HG03064 (cell line): ENCODE measurements at regions not wholly inside any gene's neighbourhood (a gene's known extent, or its start where the extent isn't known, plus 50 kb on each side); places are given as distances from the start of the nearest gene placed in this dataset.
"Not testable (repeated sequence)": the region's sequence is repeated elsewhere in the genome, so short reads cannot be mapped to it uniquely, and the experiment has no call there.

Experiments
- ATAC-seq: cut with Tn5 transposase; IDR thresholded peaks from one replicate; pipeline ENCODE4 v1.9.1; 2021; ENCODE audit warnings: low read depth; ENCODE audit not compliant: unreplicated experiment

DNA sequence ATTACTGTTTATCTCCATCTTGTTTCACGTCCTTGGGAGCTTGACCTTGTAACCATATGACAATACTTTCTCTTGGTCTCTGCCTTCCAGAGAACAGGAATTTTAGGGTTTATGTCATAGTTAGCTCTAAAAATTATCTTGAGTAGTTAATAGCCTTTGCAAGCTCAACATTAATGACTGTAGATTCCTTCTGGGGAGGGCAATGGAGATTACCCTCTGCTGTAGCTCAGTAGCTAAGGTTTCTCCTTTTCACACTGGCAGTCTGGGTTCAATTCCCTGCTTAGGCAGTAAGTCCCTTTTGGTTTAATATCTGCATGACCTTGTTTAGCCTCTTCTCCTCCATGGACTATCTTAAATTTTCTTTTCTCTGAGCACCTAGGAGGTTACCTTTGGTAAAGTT, 181.7 kb upstream of the GPR101 start:
- ATAC-seq = no peak

DNA sequence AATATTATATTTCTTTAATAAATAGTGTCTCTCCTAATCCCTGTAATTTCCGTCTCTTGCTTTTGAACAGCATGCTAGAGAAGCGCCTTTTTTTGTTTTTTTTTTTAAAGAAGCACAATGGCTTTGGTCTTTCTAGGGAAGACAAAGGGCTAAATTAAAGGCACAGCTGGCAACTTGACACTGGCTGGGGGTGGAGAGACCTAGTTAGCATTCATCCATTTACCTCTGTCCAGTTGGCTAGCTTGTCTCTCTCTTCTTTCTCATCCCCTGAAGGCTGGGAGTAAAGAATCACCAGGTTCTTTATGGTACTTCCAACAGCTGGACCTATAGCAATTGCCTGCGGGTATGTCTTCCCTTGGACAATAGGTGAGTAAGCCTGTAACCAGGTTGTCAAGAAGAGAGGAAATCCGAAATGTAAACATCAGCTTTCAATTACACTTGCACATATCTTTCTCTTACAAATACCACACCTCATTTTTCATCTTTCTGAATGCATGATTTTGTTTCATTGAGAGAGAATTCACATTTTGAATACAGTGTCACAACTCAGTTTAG, 178.4 kb upstream of the GPR101 start:
- no peak for ATAC-seq

DNA sequence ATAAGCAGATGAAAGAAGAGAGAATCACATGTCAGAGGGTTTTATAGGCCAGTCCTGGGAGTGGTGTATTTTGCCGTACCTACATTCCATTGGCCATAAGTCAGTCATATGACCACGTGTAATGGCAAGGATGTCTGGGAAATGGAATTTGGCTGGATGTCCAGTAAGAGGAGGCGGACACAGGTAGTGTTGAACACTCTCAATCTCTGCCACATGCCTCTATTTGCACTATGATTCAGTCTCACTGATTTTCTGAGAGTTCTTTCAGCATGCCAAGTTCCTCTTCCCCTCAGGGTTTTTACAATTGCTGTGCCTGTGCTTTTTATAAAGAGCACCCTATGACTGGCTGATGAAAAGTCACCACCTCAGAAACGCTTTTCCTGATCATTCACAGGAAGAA, 164.2 kb upstream of the GPR101 start:
- no peak for ATAC-seq

DNA sequence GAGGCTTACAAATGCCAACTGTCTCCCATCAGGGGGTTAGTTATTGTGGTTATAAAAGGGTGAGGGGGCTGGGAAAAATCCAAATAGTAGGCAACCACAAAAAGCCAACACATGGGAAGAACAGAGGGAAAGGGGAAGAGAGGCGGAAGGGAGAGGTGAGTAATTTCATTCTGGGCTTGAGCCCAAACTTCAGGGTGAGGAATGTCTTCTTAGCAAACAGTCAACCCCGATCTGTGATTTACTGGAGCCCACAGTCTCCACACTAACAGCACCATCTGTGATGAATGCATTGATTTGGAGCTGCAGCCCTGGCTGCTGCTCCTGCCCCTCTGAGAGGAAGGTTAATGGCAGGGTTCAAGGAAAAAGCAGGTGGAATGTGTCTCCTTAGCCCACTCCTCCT, 162.2 kb upstream of the GPR101 start:
- no peak for ATAC-seq

DNA sequence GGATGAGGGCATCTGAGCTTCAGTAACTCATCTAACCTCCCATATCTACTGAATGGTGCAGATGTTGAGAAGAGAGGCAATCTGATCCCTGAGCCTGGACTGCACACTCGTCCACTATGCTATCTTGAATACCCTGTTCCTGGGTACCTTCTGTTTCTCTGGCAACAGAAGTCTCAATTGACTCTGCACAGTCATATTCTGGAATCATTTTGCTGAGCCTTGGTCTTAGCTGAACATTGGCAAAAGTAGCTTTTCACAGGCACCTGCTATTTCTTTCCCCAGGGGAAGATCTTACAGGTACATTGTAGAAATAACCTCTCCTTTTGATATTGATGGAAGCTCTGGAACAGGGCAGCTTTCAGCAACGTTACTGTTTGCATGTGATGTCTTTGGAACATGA, 161.5 kb upstream of the GPR101 start:
- no peak for ATAC-seq

DNA sequence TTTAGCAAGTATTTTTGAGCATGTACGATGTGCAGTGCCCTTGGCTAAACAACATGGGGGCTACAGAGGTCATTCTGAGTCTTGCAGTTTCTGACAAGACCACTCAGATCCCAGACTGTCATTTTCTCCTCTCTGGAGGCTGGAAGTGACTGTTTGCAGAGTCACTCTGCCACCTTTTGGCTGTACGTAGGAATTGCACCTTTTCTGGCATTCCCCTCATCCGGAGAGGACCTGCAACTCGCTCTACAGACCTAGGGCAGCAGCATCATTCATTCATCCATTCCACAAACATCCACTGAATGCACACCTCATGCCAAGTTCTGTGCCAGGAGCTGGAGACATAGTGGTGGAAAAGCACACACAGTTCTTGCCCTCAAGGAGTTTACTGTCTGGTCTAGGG, 160.4 kb upstream of the GPR101 start:
- ATAC-seq = no peak

DNA sequence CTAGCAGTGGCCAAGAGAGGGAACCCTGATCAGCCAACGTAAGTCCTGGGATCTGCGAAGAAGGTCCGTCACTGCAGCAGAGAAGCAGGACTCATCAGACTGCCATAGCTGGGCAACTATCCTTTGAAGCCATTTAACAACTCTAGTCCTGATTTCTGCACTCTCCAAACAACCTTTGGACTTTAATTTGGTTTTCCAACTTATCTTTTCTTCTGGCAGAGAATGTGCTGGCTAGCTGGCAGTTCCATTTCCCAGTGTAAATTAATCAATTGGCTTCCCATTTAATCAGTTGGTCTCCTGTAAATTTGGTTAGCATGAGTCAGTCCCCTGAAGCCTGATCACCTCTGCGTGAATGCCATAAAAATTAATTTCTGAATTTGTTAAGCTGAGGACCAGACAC, 153.7 kb upstream of the GPR101 start:
- ATAC-seq = no peak

DNA sequence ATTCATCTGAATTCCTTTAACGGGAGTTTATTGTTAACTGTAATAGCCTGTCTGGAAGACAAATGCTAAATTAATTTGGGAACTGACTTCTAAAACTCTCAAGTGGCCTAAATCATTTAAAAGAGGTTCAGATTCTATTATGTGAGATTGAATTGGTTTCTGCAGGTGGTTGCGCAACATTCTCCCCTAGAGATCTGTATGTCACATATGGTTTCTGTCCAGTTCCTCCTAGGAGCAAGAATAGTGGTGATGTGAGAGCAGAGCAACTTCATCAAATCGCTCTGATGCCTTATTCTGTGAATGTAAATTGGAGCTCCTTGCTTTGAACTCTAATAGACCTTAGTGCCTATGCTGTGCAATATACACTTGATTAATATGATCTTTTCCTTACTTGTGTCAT, 144.6 kb upstream of the GPR101 start:
- ATAC-seq = no peak

DNA sequence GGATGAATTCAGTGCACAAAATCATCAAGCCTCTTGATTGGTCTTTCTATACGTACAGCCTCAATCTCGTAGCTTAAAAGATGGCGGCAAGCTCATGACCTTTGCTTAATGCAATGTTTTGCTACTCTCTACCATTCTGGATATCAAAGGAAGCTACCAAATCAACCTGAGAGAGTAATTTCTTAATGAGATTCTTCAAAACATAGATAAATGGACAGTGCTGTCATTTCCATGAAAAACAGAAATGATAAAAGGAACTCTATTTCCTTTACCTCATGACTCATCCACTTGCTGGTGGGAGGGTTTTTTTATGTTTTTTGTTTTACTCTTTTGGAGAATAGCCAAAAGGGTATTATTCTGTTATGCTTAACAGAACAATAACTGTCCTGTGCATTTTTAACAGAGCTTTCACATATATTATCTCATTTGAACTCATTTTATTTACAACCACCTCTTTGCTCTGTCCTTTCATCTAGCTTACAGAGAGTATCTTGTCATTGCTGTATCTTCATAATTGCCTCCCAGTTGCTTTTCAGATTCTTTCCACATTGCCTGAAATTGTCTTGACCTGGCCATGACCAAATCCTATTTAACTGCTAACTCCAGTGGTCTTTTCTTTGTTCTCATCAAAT, 138.6 kb upstream of the GPR101 start:
- no peak for ATAC-seq

DNA sequence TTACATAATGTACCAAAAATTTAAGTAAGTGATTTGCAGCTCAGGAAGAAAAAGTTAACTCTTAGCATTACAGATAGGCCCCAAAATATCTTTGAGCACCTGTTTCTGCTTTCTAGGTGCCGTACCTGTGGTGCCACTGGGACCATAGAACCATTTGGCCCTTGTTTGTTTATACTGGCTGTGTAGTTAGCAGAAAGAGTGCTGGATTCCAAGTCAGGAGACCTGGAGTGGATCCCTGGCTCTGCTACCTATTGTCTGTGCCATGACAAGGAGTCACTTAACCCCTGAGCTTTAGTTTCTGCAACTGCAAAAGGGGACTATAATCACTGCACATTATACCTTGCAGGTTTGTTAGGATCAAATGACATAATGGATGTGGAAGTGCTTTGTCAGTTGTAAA, 137.8 kb upstream of the GPR101 start:
- ATAC-seq = no peak

DNA sequence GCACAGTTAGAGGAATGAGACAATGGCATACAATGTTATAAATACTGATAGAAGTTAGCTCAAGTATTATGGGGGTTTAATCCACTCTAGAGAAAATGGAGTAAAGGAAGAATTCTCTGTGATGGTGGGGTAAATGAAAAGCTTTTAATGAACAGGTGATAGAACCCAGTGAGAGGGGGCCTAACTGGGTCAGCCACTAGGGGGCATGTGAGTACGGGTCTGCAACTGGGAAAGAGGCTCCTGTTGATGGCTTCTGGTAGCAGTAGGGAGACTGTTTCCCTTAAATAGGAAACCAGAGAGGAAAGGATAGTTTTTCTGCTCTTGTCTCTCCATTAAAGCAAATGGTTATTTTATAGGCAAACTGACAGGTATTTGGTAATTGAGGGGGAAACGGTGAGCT, 132.8 kb upstream of the GPR101 start:
- ATAC-seq = no peak

DNA sequence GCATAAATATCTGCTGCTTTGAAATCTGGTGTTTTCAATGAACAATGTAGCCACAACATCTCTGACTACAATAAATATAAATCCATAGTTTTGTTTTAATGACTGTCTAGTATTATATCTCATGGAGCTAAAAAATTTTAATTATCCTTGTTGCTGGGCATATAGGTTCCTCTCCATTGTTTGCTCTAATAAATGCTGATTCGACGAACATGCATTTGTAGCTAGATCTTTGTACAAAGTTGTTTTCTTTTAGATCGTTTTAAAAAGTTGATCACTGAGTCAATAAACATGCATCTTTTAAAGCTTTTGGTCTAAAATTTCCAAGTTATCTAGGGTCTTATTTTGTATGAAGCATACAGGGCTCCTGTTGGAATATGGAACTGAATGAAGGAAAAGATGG, 130.5 kb upstream of the GPR101 start:
- no peak for ATAC-seq

DNA sequence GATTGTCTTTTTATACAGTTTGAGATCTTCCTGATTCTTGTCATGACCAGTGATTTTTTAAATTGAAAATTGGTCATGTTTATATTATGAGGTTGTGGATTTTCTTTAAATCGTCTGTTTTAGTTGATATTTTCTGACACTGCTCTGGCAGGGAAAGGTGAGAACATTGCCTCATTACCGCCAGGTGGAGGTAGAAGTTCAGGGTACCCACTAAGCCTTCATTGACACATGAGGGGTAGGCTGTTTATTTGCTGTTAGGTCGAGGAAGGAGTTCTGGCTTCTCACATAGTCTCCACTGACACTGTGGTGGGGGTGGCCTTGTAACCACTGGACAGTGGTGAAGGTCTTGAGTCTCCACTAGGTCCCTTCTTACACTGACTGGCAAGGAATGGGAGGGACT, 117.6 kb upstream of the GPR101 start:
- ATAC-seq = no peak

DNA sequence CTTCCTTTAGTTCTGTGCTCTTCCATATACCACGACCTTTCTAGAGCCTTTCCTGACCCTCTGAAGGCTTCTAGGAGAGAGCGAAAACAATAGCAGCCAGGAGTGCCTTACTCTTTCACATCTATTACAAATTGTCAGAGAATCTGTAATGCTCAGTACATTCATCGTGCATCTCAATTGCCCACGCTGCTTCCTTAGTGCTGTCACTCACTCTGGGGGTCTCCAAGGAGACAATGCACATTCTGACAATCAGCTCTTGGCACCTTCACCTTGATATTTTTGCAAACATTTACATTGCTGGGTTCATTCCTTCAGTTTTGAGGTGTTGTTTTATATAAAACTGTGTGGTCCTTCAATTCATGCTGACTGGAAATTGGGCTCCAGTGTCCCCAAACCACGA, 110.1 kb upstream of the GPR101 start:
- no peak for ATAC-seq

DNA sequence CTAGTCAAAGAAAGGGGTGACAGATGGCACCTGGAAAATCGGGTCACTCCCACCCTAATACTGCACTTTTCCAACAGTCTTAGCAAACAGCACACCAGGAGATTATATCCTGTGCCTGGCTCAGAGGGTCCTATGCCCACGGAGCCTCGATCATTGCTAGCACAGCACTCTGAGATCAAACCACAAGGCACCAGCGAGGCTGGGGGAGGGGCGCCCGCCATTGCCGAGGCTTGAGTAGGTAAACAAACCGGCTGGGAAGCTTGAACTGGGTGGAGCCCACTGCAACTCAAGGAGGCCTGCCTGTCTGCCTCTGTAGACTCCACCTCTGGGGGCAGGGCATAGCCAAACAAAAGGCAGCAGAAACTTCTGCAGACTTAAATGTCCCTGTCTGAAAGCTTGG, 88.9 kb upstream of the GPR101 start:
- not testable (repeated sequence) for ATAC-seq

DNA sequence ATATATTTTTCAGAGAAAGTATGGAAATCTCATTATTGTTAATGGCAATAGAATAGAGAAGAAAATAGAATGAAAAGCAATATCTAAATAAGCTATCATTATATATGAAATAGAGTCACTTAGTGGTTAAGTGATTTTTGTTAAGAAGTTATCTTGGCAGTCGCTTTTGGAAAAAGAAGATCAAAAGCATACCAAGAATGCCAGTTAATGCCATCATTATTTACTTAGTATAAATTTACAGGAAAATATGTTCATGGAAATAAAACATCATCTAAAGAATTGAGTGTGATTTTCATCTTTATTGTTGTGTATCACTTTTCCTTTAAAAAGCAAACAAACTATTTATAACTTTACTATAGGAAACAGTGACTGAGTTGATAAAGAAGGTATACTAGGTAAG, 85.3 kb upstream of the GPR101 start:
- no peak for ATAC-seq

DNA sequence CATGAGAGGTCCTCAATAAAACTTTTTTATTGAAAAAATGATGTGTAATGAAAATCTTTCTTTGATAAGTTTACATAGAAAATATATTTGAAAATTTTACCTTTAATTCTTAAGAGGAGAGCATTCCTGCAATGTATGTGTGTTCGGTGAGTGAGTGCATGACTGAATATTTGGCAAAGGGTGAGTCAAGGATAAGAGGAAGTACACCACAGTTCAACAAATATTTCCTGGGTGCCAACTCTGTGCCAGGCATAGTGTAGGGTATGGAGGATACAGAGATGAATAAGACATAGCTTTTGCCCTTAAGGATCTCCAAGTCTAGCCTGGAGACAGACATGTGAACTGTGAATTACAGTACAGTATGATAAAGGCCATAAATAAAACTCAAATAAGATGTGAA, 84.7 kb upstream of the GPR101 start:
- ATAC-seq = no peak

DNA sequence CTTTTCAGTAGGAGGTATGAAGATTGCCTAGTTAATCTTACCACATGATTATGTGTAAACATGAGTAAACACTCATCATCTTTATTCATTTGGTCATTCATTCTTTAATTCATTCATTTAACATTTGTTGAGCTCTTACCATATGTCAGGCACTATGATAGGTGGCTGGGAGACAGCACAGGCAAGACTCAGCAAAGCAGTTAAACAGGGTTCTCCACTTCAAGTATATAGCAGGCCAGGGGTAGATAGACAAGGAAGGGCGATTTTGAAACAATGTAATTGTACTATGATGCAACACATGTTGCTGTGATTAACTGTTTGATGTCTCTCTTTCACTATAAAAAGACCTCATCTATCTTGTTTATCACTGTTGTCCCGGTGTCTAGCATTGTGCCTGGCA, 84.3 kb upstream of the GPR101 start:
- ATAC-seq = no peak

DNA sequence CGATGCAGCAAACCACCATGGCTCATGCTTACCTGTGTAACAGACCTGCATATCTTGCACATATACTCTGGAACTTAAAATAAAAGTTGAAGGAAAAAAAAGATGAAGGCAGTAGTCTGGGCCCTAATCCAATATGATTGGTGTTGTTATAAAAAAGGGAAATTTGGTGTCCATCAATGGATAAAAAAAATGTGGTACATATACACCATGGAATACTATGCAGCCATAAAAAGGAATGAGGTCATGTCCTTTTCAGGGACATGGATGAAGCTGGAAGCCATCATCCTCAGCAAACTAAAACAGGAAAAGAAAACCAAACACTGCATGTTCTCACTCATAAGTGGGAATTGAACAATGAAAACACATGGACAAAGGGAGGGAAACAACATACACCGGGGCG, 74.1 kb upstream of the GPR101 start:
- not testable (repeated sequence) for ATAC-seq

DNA sequence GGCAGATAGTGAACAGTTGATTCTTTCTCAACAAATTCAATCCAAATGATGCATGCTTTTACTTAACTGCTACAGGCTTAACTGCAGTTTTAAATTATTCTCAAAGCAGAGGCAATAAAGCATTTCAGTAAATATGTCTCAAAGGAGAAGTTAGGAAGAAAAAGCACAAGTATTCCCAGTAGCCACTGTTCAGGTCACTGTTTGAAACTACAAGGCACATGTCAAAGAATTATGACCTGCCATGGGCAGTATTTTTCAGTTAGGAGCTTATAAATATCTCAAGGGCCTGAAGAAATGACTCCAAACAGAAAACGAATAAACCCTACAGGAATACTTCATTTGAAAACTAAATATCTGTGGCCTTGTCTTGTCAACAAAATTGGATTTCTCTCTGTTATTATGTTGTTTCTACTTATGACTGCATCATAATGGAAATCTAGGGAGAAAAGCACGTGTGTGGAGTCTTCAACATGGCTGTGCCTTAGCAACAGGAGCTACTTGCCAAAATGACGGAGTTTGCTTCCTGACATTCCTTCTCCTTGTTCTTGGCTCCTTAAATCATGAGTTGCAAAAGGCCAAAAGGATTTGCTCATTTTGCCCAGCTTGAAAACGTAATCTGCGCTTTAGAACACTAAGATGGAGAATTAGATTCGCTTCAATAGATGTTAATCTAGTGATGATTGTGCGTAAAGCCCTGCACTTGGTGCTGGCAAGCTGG, 67.6 kb upstream of the GPR101 start:
- no peak for ATAC-seq
